ENCODE measurements at regions not wholly inside any gene's neighbourhood (a gene's known extent, or its start where the extent isn't known, plus 50 kb on each side); places are given as distances from the start of the nearest gene placed in this dataset.

- TF ChIP-seq ZNF707 (tag by site-specific recombination; IDR thresholded peaks at IDR 0.05) (no peak), ZNF544 (tag by site-specific recombination; IDR thresholded peaks at IDR 0.05) (no peak), ZNF132 (tag by site-specific recombination; IDR thresholded peaks at IDR 0.05; ENCODE audit: borderline replicate concordance) (no peak), MZF1 (tag by site-specific recombination; IDR thresholded peaks at IDR 0.05; ENCODE audit: borderline replicate concordance) (no peak)
These were observed 1575.1 kb downstream of the OTOL1 start (continued) for GRCh38 chr3:163071713-163072112.
